Adrenal gland (tissue), 9 donors: ENCODE measurements at regions not wholly inside any gene's neighbourhood (a gene's known extent, or its start where the extent isn't known, plus 50 kb on each side); places are given as distances from the start of the nearest gene placed in this dataset.

Source experiments
- DNase-seq, 7 donors: peaks; one replicate each; pipeline ENCODE4 v3.0.0-alpha.2; 2019 to 2020
- H3K27ac ChIP-seq, 5 donors: fragments of 200-600 bp; sonication (generic) in 4 of 5; 1 replicate in 3 of 5; 2 replicates in 2 of 5; pipeline versions ENCODE4 v1.5.1 to v1.8.0; 2016 to 2020; ENCODE audit warnings: mild to moderate bottlenecking in 1 of 5
- H3K27me3 ChIP-seq: fragments of 200-600 bp; 2 replicates; pipeline ENCODE4 v1.8.0; 2021
- H3K36me3 ChIP-seq, 2 donors: fragments of 200-600 bp; replicated peaks in 1 of 2; 1 replicate in 1 of 2; 2 replicates in 1 of 2; pipeline versions ENCODE4 v1.5.1 to v1.8.0; 2018 to 2022
- H3K4me1 ChIP-seq, 2 donors: fragments of 200-600 bp; replicated peaks in 1 of 2; 1 replicate in 1 of 2; 2 replicates in 1 of 2; pipeline versions ENCODE4 v1.5.1 to v1.8.0; 2018 to 2021
- H3K4me3 ChIP-seq, 4 donors: fragments of 200-600 bp; sonication (generic) in 3 of 4; one replicate each; pipeline ENCODE4 v1.5.1; 2016 to 2018
- H3K9me3 ChIP-seq, 3 donors: fragments of 200-600 bp; sonication (generic) in 1 of 3; replicated peaks in 1 of 3; 1 replicate in 2 of 3; 2 replicates in 1 of 3; pipeline versions ENCODE4 v1.5.1 to v1.8.0; 2016 to 2021
- POLR2A ChIP-seq, 2 donors: fragments of 450-650 bp; IDR thresholded peaks; one replicate each; pipeline ENCODE4 v1.6.1; 2017; ENCODE audit warnings: antibody characterized with exemption in 2 of 2, mild to moderate bottlenecking in 2 of 2, moderate library complexity in 1 of 2
- WGBS, 4 donors: extraction: QIAGEN DNeasy Blood & Tissue Kit in 2 of 4; methylation state at CpG; one replicate each; pipeline versions ENCODE4 v1.1.5 to v1.1.7; 2013 to 2017; 5-methylcytosine and 5-hydroxymethylcytosine counted together
- intact Hi-C, 2 donors: fragments of 100-400 bp; cut with DNase I; formaldehyde crosslinking; loops; one replicate each; pipeline versions ENCODE4 v1.14.1 to v1.15.0; 2022 to 2023
- TF ChIP-seq, protein P1 (sequence below), 6 experiments: fragments of 450-650 bp in 4 of 6; fragments of 200-600 bp in 2 of 6; sonication (generic) in 1 of 6; IDR thresholded peaks; 1 replicate in 5 of 6; 2 replicates in 1 of 6; pipeline versions ENCODE4 v1.5.1 to v1.8.0; 2016 to 2021; ENCODE audit warnings: antibody characterized with exemption in 6 of 6, mild to moderate bottlenecking in 2 of 6, moderate library complexity in 1 of 6
- donor health status: healthy with polysubstance abuse.
- donor health status: Bipolar disorder and iron deficiency.
- donor health status: DM: yes; HTN: yes; CAD: no.
- donor health status: DM: no; HTN: no; CAD: no.
- donor health status: DM: no; HTN: no; CAD: no.

GRCh38 chr7:85074-85882 is 107.1 kb upstream of the FAM20C start:
- intact Hi-C loops: no loop called here
- DNase-seq: peak in 6 of 7 donors; percentile 56 to 77 (median 71)
- Histone ChIP-seq H3K36me3 (no peaks in the 10 kb centered on the region), H3K27ac (no peak overlapping the region), H3K4me1 (peaks cover 13 to 18% of the 10 kb centered on the region in 2 donors), H3K4me3 (no peak overlapping the region), H3K27me3 (no peaks in the 10 kb centered on the region), H3K9me3 (no peaks in the 10 kb centered on the region)
- 62 to 70% (median 65%) methylated on average over 18 to 19 of the region's 19 CpGs for WGBS, 4 donors
- no peak for TF ChIP-seq POLR2A (IDR thresholded peaks at IDR 0.05)
- TF ChIP-seq, protein P1, sequence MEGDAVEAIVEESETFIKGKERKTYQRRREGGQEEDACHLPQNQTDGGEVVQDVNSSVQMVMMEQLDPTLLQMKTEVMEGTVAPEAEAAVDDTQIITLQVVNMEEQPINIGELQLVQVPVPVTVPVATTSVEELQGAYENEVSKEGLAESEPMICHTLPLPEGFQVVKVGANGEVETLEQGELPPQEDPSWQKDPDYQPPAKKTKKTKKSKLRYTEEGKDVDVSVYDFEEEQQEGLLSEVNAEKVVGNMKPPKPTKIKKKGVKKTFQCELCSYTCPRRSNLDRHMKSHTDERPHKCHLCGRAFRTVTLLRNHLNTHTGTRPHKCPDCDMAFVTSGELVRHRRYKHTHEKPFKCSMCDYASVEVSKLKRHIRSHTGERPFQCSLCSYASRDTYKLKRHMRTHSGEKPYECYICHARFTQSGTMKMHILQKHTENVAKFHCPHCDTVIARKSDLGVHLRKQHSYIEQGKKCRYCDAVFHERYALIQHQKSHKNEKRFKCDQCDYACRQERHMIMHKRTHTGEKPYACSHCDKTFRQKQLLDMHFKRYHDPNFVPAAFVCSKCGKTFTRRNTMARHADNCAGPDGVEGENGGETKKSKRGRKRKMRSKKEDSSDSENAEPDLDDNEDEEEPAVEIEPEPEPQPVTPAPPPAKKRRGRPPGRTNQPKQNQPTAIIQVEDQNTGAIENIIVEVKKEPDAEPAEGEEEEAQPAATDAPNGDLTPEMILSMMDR (IDR thresholded peaks at IDR 0.05): no peak

DNA sequence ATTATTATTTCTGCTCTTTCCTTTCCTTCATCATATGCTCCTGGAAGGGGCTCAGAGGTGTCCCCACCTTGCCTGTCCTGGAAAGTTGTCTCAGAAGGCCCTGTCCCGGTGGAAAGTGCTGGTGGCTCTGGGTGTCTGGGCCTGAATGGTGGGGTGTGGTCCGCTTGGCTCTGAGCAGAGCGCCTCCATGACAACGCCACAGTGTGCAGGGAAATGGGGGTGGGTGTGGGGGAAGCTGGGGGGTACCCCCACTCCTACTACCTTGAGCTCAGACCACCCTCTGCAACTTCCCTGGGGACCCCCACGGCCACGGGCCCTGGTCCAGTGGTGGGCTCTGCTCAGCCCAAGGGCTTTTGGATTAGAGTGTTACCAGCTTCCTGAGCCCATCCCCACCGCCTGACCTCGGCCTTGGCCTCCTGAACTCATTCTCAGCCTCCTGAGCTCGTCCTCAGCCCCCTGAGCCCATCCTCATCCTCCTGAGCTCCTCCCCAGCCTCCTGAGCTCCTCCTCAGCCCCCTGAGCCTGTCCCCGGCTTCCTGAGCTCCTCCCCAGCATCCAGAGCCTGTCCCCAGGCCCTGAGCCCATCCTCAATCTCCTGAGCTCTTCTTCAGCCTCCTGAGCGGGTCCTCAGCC is 106.4 kb upstream of the FAM20C start:
- H3K36me3 ChIP-seq: no peaks in the 10 kb centered on the region
- TF ChIP-seq, protein P1 (IDR thresholded peaks at IDR 0.05): no peak
- TF ChIP-seq POLR2A (IDR thresholded peaks at IDR 0.05): no peak
- no peaks in the 10 kb centered on the region for H3K9me3 ChIP-seq
- intact Hi-C loops: no loop called here
- no peak for DNase-seq
- H3K27me3 ChIP-seq: no peaks in the 10 kb centered on the region
- no peak overlapping the region for H3K27ac ChIP-seq
- H3K4me1 ChIP-seq: peaks cover 14 to 21% of the 10 kb centered on the region in 2 donors
- 78 to 95% (median 84%) methylated on average over 8 to 11 of the region's 11 CpGs for WGBS, 4 donors
- H3K4me3 ChIP-seq: no peak overlapping the region

DNA sequence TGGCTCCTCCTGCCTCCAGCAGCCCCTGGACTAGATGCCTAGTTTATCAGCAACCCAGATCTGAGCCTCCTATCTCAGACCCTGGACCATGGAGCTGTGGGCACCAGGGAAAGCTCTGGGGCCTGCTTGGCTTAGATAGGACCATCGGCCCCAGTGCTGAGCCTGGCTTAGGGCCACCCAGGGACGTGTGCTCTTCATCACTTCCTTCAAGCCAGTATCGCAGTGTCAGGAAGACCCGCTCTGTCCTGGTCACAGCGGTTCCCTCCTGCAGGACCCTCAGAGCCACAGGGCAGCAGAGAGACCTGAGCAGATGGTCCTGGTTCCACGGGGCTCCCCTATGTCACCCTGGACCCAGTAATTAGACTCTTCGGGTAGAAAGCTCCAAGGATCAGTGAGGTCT is 105.7 kb upstream of the FAM20C start:
- Histone ChIP-seq H3K9me3 (no peaks in the 10 kb centered on the region), H3K36me3 (no peaks in the 10 kb centered on the region), H3K4me3 (no peak overlapping the region), H3K27ac (no peak overlapping the region), H3K4me1 (peaks cover 14 to 21% of the 10 kb centered on the region in 2 donors), H3K27me3 (no peaks in the 10 kb centered on the region)
- TF ChIP-seq, protein P1 (IDR thresholded peaks at IDR 0.05): no peak
- no peak for TF ChIP-seq POLR2A (IDR thresholded peaks at IDR 0.05)
- 85 to 92% (median 86%) methylated on average over 2 to 7 of the region's 7 CpGs for WGBS, 4 donors
- intact Hi-C loops: no loop called here
- peak in 1 of 7 donors; percentile 35 for DNase-seq

- no peaks in the 10 kb centered on the region for H3K9me3 ChIP-seq
- DNase-seq: peak in 1 of 7 donors; percentile 37
- no peak overlapping the region for H3K4me3 ChIP-seq
- WGBS, 4 donors: 74 to 90% (median 86%) methylated on average over 5 of the region's 5 CpGs
- H3K36me3 ChIP-seq: no peaks in the 10 kb centered on the region
- H3K4me1 ChIP-seq: peaks cover 14 to 21% of the 10 kb centered on the region in 2 donors
- no peak overlapping the region for H3K27ac ChIP-seq
- H3K27me3 ChIP-seq: no peaks in the 10 kb centered on the region
- intact Hi-C loops: no loop called here
- TF ChIP-seq POLR2A (IDR thresholded peaks at IDR 0.05): no peak
- TF ChIP-seq, protein P1 (IDR thresholded peaks at IDR 0.05): no peak
Measured at GRCh38 chr7:87047-87446, 105.3 kb upstream of the FAM20C start.
